Activated B cell treated with CpG ODN at 0.5 μM for 24 hours (primary cell): ENCODE measurements at regions not wholly inside any gene's neighbourhood (a gene's known extent, or its start where the extent isn't known, plus 50 kb on each side); places are given as distances from the start of the nearest gene placed in this dataset.

Experiments
- ATAC-seq: fragments of 200-7000 bp; cut with Tn5 transposase; one replicate; pipeline ENCODE4 v1.10.0; 2021; ENCODE audit warnings: low read depth, mild to moderate bottlenecking, moderate library complexity
- CTCF ChIA-PET: fragments of 350-600 bp; sonication (Branson Sonifier 250); formaldehyde crosslinking; loops from one replicate; lab custom pipeline; 2021; ENCODE audit warnings: antibody characterized with exemption; lab: Charles Lee
- POLR2A ChIA-PET: fragments of 350-600 bp; sonication (Branson Sonifier 250); formaldehyde crosslinking; loops from one replicate; lab custom pipeline; 2021; ENCODE audit warnings: antibody characterized with exemption; lab: Charles Lee
- DNase-seq: peaks from one replicate; pipeline ENCODE4 v3.0.0; 2022
- H3K27ac Mint-ChIP-seq: one replicate; pipeline ENCODE4 v1.8.0; 2020; ENCODE audit warnings: mixed read lengths
- H3K27me3 Mint-ChIP-seq: one replicate; pipeline ENCODE4 v1.8.0; 2021; ENCODE audit warnings: mixed read lengths
- H3K36me3 Mint-ChIP-seq: one replicate; pipeline ENCODE4 v1.8.0; 2021; ENCODE audit warnings: low read depth, mixed read lengths
- H3K4me1 Mint-ChIP-seq: one replicate; pipeline ENCODE4 v1.8.0; 2021; ENCODE audit warnings: mixed read lengths
- H3K4me3 Mint-ChIP-seq: one replicate; pipeline ENCODE4 v1.8.0; 2020; ENCODE audit warnings: mild to moderate bottlenecking, mixed read lengths
- H3K9me3 Mint-ChIP-seq: one replicate; pipeline ENCODE4 v1.8.0; 2020; ENCODE audit warnings: mixed read lengths
- CTCF ChIP-seq: fragments of 200-600 bp; IDR thresholded peaks from one replicate; pipeline ENCODE4 v1.8.0; 2022; ENCODE audit warnings: antibody characterized with exemption, mild to moderate bottlenecking
- intact Hi-C: fragments of 100-400 bp; cut with micrococcal nuclease; formaldehyde crosslinking; loops from one replicate; pipeline ENCODE4 v1.15.1; 2024

- DNase-seq (no peak), ATAC-seq (no peak)
- H3K4me1 Mint-ChIP-seq: no peaks in the 10 kb centered on the region
- ChIA-PET POLR2A (no interaction called here), CTCF (no interaction called here)
- intact Hi-C loops: no loop called here
- H3K27me3 Mint-ChIP-seq: no peaks in the 10 kb centered on the region
- no peak overlapping the region for H3K27ac Mint-ChIP-seq
- no peak for TF ChIP-seq CTCF
- no peak overlapping the region for H3K4me3 Mint-ChIP-seq
- H3K9me3 Mint-ChIP-seq: peaks cover 7% of the 10 kb centered on the region
- no peaks in the 10 kb centered on the region for H3K36me3 Mint-ChIP-seq
Observed at GRCh38 chr18:41155025-41155424, 800.0 kb upstream of the PIK3C3 start.

GRCh38 chr18:41153871-41154270 is 801.2 kb upstream of the PIK3C3 start:
- Mint-ChIP-seq H3K4me1 (no peaks in the 10 kb centered on the region), H3K9me3 (peaks cover 7% of the 10 kb centered on the region), H3K36me3 (no peaks in the 10 kb centered on the region), H3K27me3 (no peaks in the 10 kb centered on the region), H3K27ac (no peak overlapping the region), H3K4me3 (no peak overlapping the region)
- ChIA-PET POLR2A (no interaction called here), CTCF (no interaction called here)
- DNase-seq: no peak
- TF ChIP-seq CTCF: no peak
- ATAC-seq: no peak
- intact Hi-C loops: no loop called here

- no peak overlapping the region for H3K27ac Mint-ChIP-seq
- no peak overlapping the region for H3K4me3 Mint-ChIP-seq
- CTCF ChIA-PET: no interaction called here
- peaks cover 4% of the 10 kb centered on the region for H3K9me3 Mint-ChIP-seq
- POLR2A ChIA-PET: no interaction called here
- no peaks in the 10 kb centered on the region for H3K4me1 Mint-ChIP-seq
- no peaks in the 10 kb centered on the region for H3K36me3 Mint-ChIP-seq
- ATAC-seq (no peak), DNase-seq (no peak)
- no peaks in the 10 kb centered on the region for H3K27me3 Mint-ChIP-seq
- no peak for TF ChIP-seq CTCF
- intact Hi-C loops: no loop called here
Observed at GRCh38 chr18:41150316-41150715, 804.7 kb upstream of the PIK3C3 start.

- Mint-ChIP-seq H3K27ac (no peak overlapping the region), H3K4me1 (no peaks in the 10 kb centered on the region), H3K27me3 (no peaks in the 10 kb centered on the region), H3K4me3 (no peak overlapping the region), H3K9me3 (peaks cover 5% of the 10 kb centered on the region), H3K36me3 (no peaks in the 10 kb centered on the region)
- ChIA-PET POLR2A (no interaction called here), CTCF (no interaction called here)
- ATAC-seq (no peak), DNase-seq (no peak)
- TF ChIP-seq CTCF: no peak
- intact Hi-C loops: loop anchor here (10.0 kb wide), 1 partner anchor 58 kb away; no protein-coding TSS in a partner anchor
Observed at GRCh38 chr18:41146301-41146700, 808.7 kb upstream of the PIK3C3 start.

GRCh38 chr18:41145516-41145915 is 809.5 kb upstream of the PIK3C3 start:
- H3K4me1 Mint-ChIP-seq: no peaks in the 10 kb centered on the region

More at GRCh38 chr18:41145516-41145915, 809.5 kb upstream of the PIK3C3 start:
- no peak for TF ChIP-seq CTCF
- ATAC-seq (no peak), DNase-seq (no peak)
- ChIA-PET CTCF (no interaction called here), POLR2A (no interaction called here)
- Mint-ChIP-seq H3K9me3 (peaks cover 3% of the 10 kb centered on the region), H3K27me3 (no peaks in the 10 kb centered on the region), H3K27ac (no peak overlapping the region), H3K4me3 (no peak overlapping the region), H3K36me3 (no peaks in the 10 kb centered on the region)
- intact Hi-C loops: loop anchor here (10.0 kb wide), 1 partner anchor 59 kb away; no protein-coding TSS in a partner anchor
